RKO (cell line): ENCODE measurements at regions not wholly inside any gene's neighbourhood (a gene's known extent, or its start where the extent isn't known, plus 50 kb on each side); places are given as distances from the start of the nearest gene placed in this dataset.
"Not testable (repeated sequence)": the region's sequence is repeated elsewhere in the genome, so short reads cannot be mapped to it uniquely, and the experiment has no call there.

Experiments
- DNase-seq: peaks from one replicate; pipeline ENCODE4 v3.0.0-alpha.2; 2016; ENCODE audit warnings: low spot score

DNA sequence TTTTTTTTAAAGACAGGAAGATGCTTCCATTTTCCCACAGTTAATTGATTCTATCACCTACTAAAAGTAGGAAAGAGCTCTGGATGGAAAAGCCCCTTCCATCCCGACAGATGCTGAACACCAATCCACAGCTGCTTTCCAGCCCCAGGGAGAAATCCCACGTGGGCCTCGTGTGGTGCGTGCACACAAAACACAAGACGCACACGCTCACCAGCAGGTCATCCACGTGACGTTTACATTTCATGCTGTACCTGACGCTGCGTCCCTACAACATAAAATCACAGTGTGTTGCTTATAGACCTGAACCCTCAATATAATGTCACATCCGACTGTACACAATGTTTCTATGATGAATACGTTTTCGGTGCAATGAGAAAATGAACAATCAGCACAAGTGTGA lies 50.2 kb upstream of the DACT2 start:
- DNase-seq, result no peak

DNA sequence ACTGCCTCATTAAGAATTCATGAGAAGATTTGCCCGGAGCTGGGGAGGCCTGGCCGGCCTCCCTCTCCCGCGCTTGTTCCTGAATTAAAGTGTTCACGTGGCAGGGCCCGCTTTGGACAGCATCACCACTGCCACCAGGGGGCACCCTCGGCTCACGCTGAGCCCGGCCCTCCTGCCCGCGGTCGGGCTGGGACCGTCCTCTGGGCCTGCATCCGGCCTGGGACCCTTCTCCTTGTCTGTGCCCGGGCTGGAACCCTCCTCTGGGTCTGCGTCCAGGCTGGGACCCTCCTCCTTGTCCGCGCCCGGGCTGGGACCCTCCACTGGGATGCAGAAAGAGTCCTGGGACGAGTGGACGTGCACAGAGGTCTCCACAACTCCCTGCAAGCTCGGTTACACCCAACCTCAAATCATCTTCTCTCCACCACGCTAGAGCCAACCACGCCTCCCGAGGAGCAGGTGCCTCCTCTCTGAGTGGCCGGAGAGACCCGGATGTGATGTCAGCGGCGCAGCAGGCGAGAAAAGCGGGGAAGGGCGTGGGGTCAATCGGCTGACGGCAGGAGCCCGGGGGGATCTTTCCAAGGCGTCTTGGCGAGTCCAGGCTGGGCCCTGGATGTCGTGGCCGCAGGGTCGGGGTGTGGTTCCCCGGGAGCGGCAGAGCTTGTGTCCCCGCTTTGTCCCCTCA lies 50.9 kb upstream of the DACT2 start:
- peak; percentile 58 for DNase-seq

DNA sequence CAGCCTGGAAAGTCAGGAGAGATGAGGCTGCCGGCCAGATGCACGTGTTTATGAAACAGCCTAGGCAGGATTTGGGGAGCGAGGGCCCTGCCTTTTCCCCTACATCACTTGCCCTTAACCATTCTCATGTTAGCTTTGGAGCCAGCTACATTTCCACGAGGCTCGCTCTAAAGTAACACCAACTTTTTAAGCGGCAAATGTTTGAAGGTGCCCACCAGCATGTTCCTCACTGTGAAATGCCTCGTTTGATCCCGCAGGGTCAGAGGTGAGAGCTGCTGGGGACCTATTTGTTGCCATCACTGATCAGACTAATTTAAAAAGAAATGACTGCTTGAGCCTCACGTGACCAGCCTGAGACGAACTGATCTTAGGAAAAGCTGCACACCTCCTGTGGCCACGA lies 51.6 kb upstream of the DACT2 start:
- no peak for DNase-seq

DNA sequence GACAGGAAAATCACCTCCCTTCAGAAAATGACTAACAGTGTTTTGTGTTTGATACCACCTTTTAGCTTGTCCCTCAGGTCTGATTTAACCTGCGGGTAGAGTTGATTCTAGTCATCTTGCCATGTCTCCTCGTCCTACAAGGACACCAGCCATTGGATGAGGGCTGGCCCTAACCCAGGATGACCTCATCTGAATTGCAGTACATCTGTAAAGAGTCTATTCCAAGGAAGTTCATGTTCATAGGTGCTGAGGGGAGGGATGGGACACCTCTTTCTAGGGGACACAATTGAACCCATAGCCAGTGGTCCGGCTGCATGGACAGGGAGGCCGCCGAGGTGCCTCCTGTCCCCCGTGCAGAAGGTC lies 52.0 kb upstream of the DACT2 start:
- DNase-seq, result no peak

DNA sequence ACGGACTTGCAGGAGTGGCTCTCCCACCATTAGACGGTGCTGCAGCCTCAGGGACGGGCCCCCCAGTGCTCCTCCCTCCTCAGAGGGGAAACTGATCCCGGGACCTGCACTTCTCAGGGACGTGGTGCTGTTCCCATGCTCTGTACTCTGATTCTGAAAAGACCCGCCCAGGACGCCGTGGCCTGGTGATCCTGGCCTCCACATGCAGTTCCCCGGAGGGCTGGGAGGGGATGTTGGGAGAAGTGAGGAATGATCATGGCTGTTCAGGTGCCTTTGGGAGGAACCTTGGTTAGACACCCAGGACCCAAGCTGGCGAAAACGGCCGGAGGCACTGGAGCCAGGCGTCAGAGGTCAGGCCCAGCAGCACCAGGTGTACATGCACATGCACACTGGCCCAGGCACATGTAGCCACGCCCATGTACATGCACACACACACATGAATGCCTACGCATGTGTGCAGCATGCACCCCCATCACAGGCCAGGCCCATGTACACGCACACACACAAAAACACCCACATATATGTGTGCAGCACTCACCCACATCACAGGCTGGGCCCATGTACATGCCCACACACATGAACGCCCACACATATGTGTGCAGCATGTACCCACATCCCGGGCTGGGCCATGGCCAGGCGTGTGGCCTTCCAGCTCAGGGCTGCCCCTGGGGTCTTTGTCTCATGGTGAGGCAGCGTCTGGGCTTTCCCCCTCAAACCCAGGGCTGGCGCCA lies 52.6 kb upstream of the DACT2 start:
- DNase-seq, result no peak

DNA sequence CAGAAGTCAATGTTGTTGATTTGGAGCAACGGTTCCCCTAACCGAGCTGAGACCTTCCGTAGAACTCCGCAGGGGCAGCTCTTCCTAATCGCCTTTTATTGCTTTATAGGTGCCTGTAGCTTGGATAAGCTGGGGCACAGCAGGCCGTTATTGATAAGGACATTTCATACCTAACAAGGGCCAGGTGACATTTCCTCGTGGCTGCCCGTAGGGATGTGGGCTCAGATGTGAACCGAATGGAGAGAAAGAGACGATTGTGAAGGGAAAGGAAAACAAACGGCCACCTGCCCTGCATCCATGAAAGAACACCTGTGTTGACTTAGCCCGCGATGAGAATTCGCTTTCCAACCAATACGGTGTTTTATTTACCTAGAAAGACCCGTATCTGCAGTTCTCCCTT lies 53.3 kb upstream of the DACT2 start:
- DNase-seq, result no peak

DNA sequence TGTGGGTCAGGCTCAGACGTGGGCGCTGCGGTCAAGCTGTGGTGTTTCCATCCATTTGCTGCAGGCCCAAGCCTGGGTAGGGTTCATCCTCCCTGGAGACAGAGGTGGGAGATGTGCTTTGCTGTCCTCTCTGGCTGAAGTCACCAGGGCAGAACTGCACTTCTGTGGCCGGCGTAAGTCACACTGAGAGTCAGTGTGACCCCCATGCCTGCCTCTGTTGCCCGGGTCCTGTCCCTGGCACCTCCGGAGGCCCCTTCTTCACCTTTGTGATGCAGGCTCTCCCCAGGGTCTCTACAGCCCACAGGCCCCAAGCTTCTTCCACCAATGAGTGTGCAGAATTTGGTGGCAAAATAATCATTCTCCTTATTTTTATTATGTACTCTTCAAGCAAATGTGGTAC lies 53.8 kb upstream of the DACT2 start:
- no peak for DNase-seq

DNA sequence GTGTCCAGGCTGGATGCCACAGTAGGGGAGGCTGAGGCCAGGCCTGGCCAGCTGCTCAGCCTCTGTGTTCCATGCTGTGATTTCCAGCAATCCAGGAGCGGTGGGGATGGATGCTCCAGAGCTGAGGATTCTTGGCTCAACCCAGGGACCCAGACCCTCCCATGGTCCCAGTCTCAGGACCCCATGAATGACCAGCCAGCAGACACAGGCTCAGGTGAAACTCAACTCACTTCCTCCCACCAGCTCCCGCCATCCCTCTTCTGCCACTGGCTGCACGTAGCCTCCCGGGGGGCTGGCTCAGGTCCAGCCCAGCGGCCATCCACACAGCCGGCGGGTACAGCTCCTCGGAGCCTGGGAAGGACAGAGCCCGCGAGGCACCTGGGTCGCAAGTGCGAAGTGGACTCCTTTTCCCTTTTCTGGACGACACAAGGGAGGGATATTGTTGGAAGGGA lies 54.5 kb upstream of the DACT2 start:
- DNase-seq, result no peak

DNA sequence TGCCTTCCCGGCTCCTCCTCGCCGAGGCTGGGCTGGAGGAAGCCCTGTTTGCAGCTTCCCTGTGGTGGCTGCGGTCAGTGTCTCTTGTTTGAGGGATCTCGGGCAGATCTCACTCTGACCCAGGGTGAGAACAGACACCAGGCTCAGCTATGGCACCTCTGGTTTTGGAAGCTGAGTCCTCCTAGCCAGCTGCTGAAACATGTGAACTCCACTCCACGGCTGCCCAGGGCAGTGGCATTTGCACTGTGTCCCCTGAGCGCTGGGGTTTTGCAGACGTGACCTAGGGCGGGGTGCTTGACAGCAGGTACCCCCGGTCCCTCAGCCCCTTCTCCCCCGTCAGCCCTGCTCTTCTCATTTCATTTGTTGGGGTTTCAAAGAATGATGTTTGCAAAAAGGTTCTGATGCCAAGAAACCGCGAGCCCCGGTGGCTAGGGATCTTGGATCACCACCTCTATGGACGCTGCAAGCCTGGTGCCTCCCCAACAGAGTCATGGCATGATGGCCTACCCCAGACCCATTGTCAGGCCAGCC lies 55.0 kb upstream of the DACT2 start:
- no peak for DNase-seq

DNA sequence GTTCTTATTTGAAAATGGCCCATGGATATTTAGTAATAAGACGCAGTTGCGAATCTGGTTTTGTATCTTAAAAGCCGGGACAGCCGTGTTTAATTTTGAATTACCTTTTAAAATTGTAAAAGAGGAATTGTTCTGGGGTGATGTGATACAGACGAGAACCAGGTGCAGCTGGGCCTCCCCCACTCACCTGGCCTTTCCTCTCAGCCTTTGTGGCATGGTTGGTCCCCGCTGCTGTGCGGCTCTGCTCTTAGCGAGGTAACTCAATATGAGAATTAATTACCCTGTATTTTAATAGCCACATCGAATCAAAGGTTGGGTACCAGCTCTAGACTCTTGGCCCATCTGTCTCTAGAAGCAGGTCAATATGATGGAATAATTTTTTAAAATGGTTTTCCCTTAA lies 56.5 kb upstream of the DACT2 start:
- DNase-seq, result no peak

DNA sequence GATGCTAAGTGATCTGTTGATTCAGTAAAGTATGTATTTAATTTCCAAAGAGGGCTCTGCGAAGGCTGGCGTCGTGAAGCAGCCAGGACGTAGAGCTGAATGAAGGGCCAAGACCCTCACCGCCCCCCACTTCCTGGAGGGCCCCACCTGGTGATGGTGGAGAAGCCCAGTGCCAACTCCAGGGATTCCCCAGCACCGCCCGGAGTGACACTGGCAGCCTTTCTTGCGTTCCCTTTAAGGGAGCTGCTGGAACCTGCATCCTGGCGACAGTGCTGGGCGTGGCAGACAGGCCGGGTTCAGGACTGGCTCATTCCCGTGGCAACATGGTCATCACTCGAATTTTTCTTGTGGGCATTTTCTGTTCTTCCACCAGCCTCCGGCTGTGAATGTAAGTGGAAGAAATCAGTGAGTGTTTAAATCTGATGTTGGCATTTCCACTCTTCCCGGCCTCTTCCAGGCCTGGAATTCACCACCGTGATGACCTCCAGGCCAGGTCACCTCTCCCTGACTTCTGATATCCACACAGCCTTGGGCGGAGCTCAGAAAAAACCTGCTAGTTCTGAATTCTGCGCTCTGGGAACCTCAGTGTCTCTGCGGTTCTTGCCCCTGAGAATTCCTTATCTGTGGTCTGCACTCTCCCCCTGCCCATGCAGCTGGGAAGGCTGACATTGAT lies 57.4 kb upstream of the DACT2 start:
- DNase-seq, result no peak

DNA sequence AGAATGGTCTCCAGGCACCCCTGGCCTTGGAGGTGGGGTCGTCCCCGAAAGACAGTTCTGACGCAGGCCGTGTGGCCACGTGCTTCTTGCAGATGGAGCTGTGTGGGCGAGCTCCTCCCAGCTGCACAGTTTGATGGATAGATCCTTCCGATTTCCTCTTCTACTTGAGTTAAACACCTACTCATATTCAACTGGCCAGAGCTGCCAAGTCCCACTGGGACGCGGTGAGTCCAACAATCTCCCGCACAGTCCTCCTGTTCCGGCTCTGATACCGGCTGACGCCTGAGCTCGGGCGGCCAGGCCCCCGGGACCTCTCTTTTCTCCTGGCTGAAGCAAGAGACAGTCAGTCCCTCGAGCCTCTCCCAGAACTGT lies 57.9 kb upstream of the DACT2 start:
- DNase-seq, result no peak

DNA sequence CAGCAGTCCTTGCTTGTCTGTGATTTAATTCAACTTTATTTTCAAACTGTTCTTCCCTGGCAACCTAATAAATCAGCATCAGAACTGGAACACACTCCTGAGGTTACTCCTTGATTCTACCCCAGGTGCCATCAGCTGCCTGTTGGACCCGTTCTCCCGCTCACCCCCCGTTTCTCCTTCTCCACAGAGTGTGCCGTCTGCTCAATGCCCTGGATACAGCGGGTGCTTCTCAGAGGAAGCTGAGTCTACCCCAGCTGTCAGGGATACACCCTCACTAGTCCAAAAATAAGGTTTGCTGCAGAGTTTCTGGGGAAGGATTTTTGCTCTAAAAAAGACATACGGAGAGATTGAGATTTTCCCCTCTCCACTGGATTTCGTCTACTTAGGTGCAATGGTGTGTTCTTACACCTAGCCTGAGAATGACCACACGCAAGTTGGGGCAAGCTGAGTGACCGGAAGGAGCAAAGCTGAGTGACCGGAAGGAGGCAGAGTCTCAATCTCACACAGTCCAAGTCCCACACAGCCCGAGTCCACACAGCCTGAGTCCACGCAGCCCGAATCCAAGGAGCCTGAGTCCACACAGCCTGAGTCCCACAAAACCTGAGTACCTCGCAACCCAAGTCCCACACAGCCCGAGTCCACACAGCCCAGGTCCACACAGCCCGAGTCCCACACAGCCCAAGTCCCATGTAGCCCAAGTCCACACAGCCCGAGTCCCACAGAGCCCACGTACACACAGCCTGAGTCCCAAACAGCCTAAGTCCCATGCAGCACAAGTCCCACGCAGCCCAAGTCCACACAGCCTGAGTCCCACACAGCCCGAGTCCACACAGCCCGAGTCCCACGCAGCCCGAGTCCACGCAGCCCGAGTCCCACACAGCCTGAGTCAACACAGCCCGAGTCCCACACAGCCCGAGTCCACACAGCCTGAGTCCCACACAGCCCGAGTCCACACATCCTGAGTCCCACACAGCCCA lies 58.6 kb upstream of the DACT2 start:
- no peak for DNase-seq

DNA sequence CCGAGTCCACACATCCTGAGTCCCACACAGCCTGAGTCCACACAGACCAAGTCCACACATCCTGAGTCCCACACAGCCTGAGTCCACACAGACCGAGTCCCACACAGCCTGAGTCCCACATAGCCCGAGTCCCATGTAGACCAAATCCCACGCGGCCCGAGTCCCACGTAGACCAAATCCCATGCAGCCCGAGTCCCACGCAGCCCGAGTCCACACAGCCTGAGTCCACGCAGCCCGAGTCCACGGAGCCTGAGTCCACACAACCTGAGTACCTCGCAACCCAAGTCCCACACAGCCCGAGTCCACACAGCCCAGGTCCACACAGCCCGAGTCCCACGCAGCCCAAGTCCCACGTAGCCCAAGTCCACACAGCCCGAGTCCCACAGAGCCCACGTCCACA lies 60.0 kb upstream of the DACT2 start:
- not testable (repeated sequence) for DNase-seq

DNA sequence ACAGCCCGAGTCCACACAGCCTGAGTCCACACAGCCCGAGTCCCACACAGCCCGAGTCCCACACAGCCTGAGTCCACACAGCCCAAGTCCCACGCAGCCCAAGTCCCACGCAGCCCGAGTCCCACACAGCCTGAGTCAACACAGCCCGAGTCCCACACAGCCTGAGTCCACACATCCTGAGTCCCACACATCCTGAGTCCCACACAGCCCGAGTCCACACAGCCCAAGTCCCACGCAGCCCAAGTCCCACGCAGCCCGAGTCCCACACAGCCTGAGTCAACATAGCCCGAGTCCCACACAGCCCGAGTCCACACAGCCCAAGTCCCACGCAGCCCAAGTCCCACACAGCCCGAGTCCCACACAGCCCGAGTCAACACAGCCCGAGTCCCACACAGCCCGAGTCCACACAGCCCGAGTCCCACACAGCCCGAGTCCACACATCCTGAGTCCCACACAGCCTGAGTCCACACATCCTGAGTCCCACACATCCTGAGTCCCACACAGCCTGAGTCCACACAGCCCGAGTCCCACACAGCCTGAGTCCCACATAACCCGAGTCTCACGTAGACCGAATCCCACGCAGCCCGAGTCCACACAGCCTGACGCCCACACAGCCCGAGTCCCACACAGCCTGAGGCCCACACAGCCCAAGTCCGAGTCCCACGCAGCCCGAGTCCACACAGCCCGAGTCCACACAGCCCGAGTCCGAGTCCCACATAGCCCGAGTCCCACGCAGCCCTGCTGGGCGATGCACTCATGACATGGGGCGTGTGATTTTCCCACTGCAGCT lies 60.6 kb upstream of the SMOC2 start:
- DNase-seq, result not testable (repeated sequence)

DNA sequence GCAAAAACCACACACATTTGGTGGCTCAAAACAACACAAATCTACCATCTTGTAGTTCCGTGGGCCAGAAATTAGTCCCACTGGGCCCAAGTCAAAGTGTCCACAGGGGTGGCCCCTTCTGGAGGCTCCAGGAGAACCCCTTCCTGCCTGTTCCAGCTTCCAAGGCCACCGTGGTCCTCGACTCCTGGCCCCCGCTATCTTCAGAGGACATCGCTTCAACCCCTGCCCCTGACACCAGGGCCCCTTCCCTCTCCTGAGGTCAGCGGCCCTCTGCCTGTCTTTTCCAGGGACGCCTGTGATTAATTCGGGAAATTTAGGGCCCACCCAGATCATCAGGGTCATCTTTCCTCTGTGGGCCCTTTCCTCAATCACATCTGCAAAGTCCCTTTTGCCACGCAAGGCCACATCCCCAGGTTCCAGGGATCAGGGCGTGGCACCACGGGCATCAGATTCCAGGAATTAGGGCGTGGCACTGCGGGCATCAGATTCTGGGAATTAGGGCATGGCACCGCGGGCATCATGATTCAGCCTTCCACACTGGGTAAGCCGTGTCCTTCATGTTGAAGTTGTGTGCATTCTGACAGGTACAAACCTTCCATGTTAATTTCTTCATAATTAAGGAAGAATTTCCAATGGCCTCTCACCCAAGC lies 59.9 kb upstream of the SMOC2 start:
- DNase-seq, result no peak

DNA sequence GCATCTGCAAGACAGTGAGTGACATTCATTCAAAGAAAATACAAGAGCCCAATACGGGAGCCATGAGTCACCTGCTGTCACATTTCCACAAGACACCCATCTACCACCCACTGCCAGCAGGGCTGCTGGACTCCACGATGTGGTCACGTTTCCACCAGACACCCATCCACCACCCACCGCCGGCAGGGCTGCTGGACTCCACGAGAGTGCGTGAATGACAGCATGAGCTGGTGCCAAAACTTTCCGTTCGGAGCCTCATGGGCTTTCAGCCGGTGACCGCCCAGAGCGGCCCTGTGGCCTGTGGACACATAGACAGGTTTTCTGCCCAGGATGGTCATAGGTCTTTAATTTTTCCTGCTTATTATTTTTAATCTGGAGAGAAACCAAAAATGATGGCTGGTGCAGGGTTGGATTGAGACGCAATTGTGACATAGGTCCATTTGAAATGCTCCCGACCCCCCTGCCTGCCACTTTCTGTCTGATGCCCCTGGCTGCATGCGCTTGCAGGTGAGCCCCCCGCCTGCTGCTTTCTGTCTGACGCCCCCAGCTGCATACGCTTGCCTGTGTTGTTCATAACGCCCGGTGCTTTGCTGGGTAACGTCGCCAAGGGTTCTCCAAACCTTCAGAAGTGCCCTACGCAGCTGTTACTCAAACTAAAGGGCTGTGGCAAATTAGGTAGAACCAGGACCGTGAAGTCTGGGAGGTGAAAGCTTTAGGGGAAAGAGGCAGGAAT lies 59.1 kb upstream of the SMOC2 start:
- DNase-seq, result no peak

DNA sequence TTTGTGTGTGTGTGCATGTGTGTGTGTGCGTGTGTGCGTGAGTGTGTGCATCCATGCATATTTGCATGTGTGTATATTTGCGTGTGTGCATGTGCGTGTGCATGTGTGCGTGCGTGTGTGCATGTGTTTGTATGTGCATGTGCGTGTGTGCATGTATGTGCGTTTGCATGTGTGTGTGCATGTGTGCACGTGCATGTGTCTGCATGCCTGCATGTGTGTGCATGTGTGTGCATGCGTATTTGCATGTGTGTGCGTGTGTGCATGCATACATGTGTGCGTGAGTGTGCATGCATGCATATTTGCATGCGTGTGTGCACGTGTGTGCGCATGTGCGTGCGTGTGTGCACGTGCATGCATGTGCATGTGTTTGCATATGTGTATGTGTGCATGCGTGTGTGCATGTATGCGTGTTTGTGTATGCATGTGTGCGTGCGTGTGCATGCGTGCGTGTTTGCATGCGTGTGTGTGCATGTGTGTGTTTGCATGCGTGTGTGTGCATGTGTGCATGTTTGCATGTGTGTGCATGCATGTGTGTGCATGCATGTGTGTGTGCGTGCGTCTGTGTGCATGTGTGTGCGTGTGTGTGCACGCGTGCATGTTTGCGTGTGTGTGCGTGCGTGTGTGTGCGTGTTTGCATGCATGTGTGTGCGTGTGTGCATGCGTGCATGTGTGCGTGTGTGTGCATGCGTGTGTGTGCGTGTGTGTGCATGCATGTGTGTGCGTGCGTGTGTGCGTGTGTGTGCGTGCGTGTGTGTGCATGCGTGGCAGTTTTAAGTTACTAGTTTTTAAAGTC lies 57.7 kb upstream of the SMOC2 start:
- DNase-seq, result no peak
